OCI-LY1 (cell line): ENCODE measurements at regions not wholly inside any gene's neighbourhood (a gene's known extent, or its start where the extent isn't known, plus 50 kb on each side); places are given as distances from the start of the nearest gene placed in this dataset.

Experiments
- H2AFZ ChIP-seq: fragments of 200-600 bp; sonication (generic), shearing (Covaris generic); 2 replicates; pipeline ENCODE4 v1.6.0; 2014; ENCODE audit warnings: antibody characterized with exemption, mild to moderate bottlenecking, low read length
- H3F3A ChIP-seq: fragments of 200-600 bp; sonication (generic), shearing (Covaris generic); 2 replicates; pipeline ENCODE4 v1.6.0; 2014; ENCODE audit warnings: mild to moderate bottlenecking, antibody characterized with exemption, low read length, moderate library complexity; ENCODE audit not compliant: insufficient read depth
- H3K27ac ChIP-seq: fragments of 200-600 bp; sonication (generic); 2 replicates; pipeline ENCODE4 v1.5.1; 2014; ENCODE audit warnings: low read length, mixed run types, mild to moderate bottlenecking, low read depth; ENCODE audit not compliant: poor library complexity, severe bottlenecking
- H3K27me3 ChIP-seq: fragments of 200-600 bp; sonication (generic); 2 replicates; pipeline ENCODE4 v1.6.0; 2014; ENCODE audit warnings: antibody characterized with exemption, mild to moderate bottlenecking, low read length, moderate library complexity; ENCODE audit not compliant: insufficient read depth
- H3K36me3 ChIP-seq: fragments of 200-600 bp; sonication (generic); 2 replicates; pipeline ENCODE4 v1.6.1; 2014; ENCODE audit warnings: mild to moderate bottlenecking, antibody characterized with exemption, low read length, moderate library complexity, mixed read lengths; ENCODE audit not compliant: insufficient read depth
- H3K4me1 ChIP-seq: fragments of 200-600 bp; sonication (generic); 2 replicates; pipeline ENCODE4 v1.5.1; 2014; ENCODE audit warnings: mild to moderate bottlenecking, low read length, moderate library complexity; ENCODE audit not compliant: insufficient read depth, severe bottlenecking
- H3K4me2 ChIP-seq: fragments of 200-600 bp; sonication (generic), shearing (Covaris generic); 2 replicates; pipeline ENCODE4 v1.6.1; 2014; ENCODE audit warnings: low read length
- H3K4me3 ChIP-seq: fragments of 200-600 bp; sonication (generic); 2 replicates; pipeline ENCODE4 v1.5.1; 2014; ENCODE audit warnings: low read length, low read depth, mild to moderate bottlenecking, mixed read lengths; ENCODE audit not compliant: poor library complexity, severe bottlenecking
- H3K79me2 ChIP-seq: fragments of 200-600 bp; shearing (Covaris generic); 2 replicates; pipeline ENCODE4 v1.6.1; 2016; ENCODE audit warnings: mixed run types, low read length, mixed read lengths; ENCODE audit not compliant: insufficient read depth
- H3K9ac ChIP-seq: fragments of 200-600 bp; sonication (generic), shearing (Covaris generic); 2 replicates; pipeline ENCODE4 v1.6.1; 2014; ENCODE audit warnings: mild to moderate bottlenecking, low read length, mixed read lengths
- H3K9me2 ChIP-seq: fragments of 200-600 bp; sonication (generic), shearing (Covaris generic); 2 replicates; pipeline ENCODE4 v1.6.1; 2014; ENCODE audit warnings: low read depth, mild to moderate bottlenecking, low read length, mixed read lengths
- H3K9me3 ChIP-seq: fragments of 200-600 bp; shearing (Covaris generic); 2 replicates; pipeline ENCODE4 v1.6.1; 2014; ENCODE audit warnings: low read length, mixed read lengths
- H4K20me1 ChIP-seq: fragments of 200-600 bp; sonication (generic), shearing (Covaris generic); 2 replicates; pipeline ENCODE4 v1.6.0; 2016; ENCODE audit warnings: mild to moderate bottlenecking, low read length; ENCODE audit not compliant: insufficient read depth
- CTCF ChIP-seq: fragments of 200-600 bp; sonication (generic), shearing (Covaris generic); IDR thresholded peaks from 2 replicates; pipeline ENCODE4 v1.5.1; 2017; ENCODE audit warnings: mild to moderate bottlenecking, antibody characterized with exemption, low read length, moderate library complexity, mixed read lengths
- EZH2 ChIP-seq: fragments of 200-600 bp; sonication (generic), shearing (Covaris generic); IDR thresholded peaks from 2 replicates; pipeline ENCODE4 v1.8.0; 2017; ENCODE audit warnings: borderline replicate concordance, mixed run types, mild to moderate bottlenecking, antibody characterized with exemption, low read length, moderate library complexity, mixed read lengths

- Histone ChIP-seq H3K27ac (no peak overlapping the region), H3F3A (no peaks in the 10 kb centered on the region), H3K4me1 (no peaks in the 10 kb centered on the region), H3K27me3 (no peaks in the 10 kb centered on the region), H4K20me1 (no peaks in the 10 kb centered on the region), H3K9me2 (no peaks in the 10 kb centered on the region), H3K4me3 (no peak overlapping the region), H2AFZ (no peak overlapping the region), H3K79me2 (no peaks in the 10 kb centered on the region), H3K4me2 (no peak overlapping the region), H3K36me3 (no peaks in the 10 kb centered on the region), H3K9ac (no peak overlapping the region), H3K9me3 (no peaks in the 10 kb centered on the region)
- no peak for TF ChIP-seq EZH2
- TF ChIP-seq CTCF, result no peak
Observed at GRCh38 chrX:66328950-66329596, 165.0 kb downstream of the HEPH start.

- no peaks in the 10 kb centered on the region for H4K20me1 ChIP-seq
Observed at GRCh38 chrX:66360894-66361293, 196.8 kb downstream of the HEPH start.

GRCh38 chrX:66384722-66385121, 220.7 kb downstream of the HEPH start:
- TF ChIP-seq EZH2, result no peak
- no peak for TF ChIP-seq CTCF
- Histone ChIP-seq H3F3A (no peaks in the 10 kb centered on the region), H3K79me2 (no peaks in the 10 kb centered on the region), H3K4me2 (no peak overlapping the region), H3K27me3 (no peaks in the 10 kb centered on the region), H4K20me1 (no peaks in the 10 kb centered on the region), H3K36me3 (no peaks in the 10 kb centered on the region), H2AFZ (no peak overlapping the region), H3K9me2 (no peaks in the 10 kb centered on the region), H3K9me3 (no peaks in the 10 kb centered on the region), H3K27ac (no peak overlapping the region), H3K4me1 (no peaks in the 10 kb centered on the region), H3K9ac (no peak overlapping the region), H3K4me3 (no peak overlapping the region)

More at GRCh38 chrX:66360894-66361293, 196.8 kb downstream of the HEPH start:
- Histone ChIP-seq H3K4me2 (no peak overlapping the region), H3K79me2 (no peaks in the 10 kb centered on the region), H3K27ac (no peak overlapping the region), H3K4me3 (no peak overlapping the region), H3K4me1 (no peaks in the 10 kb centered on the region), H3K9me3 (no peaks in the 10 kb centered on the region), H2AFZ (no peak overlapping the region), H3K9ac (no peak overlapping the region), H3K9me2 (no peaks in the 10 kb centered on the region), H3K36me3 (no peaks in the 10 kb centered on the region), H3K27me3 (no peaks in the 10 kb centered on the region), H3F3A (no peaks in the 10 kb centered on the region)
- no peak for TF ChIP-seq CTCF
- TF ChIP-seq EZH2, result no peak
